ENCODE measurements at regions not wholly inside any gene's neighbourhood (a gene's known extent, or its start where the extent isn't known, plus 50 kb on each side); places are given as distances from the start of the nearest gene placed in this dataset.
A peak's percentile ranks its signal among the peaks of the same experiment; 100 is the strongest.

DNA sequence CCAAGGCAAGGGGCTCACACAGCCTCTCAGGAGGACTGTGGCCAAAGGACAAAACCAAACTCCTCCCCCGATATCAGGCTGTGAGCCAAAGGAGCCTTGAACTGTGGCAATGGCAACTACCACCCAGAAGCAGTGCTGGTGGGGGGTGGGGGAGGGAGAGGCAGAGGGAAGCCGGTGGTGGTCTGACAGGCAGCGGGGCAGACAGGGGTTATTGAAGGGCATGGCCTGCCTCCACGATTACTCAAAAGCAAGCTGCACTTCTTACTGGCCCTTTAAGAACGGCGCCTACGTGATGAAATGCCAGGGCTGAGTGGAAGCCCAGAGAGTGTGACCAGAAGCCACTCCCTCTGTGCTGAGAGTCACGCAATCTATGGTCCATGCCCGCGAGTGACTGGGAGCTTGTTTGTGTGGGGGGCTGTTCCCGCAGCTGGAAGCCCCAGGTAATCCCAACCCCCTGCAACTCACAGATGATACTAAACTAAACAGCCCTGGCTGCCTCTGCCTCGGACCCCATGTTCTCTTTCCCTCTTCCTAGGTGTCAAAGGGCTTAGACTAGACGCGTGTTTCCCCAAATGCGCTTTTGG is 128.2 kb upstream of the CXCR4 start:
- no peaks in the 10 kb centered on the region for H3K36me3 ChIP-seq (replicated peaks in 1 of 2; ENCODE audit: control insufficient read depth in 1 of 2, insufficient read depth in 2 of 2, low read length in 1 of 2)
- no peaks in the 10 kb centered on the region for H3K9me2 ChIP-seq
- H3K27ac ChIP-seq (ENCODE audit: low read depth in 2 of 2, low read length in 1 of 2) = no peak overlapping the region
- H3K4me1 ChIP-seq (ENCODE audit: control insufficient read depth in 1 of 2, insufficient read depth in 2 of 2, low read depth in 1 of 2, low read length in 1 of 2) = peaks cover 0 to 9% of the 10 kb centered on the region in 2 experiments; a peak in 1 of 4 replicates
- no peaks in the 10 kb centered on the region for H3K27me3 ChIP-seq (ENCODE audit: insufficient read depth)
- POLR2A ChIA-PET = no interaction called here
- H3F3A ChIP-seq (replicated peaks; ENCODE audit: insufficient read depth) = no peaks in the 10 kb centered on the region
- no peak overlapping the region for H3K9ac ChIP-seq
- CTCF ChIA-PET = no interaction called here
- H3K9me3 ChIP-seq = no peaks in the 10 kb centered on the region
- H3K4me2 ChIP-seq = no peak overlapping the region
- WGBS (ENCODE audit: low lambda C conversion rate) = 64% methylated on average over 14 of the region's 15 CpGs
- H3K79me2 ChIP-seq (ENCODE audit: insufficient read depth) = no peaks in the 10 kb centered on the region
- H4K20me1 ChIP-seq (ENCODE audit: insufficient read depth) = no peaks in the 10 kb centered on the region
- no peak overlapping the region for H3K4me3 ChIP-seq (ENCODE audit: low read depth in 2 of 2, low read length in 1 of 2)
- no peak overlapping the region for H2AFZ ChIP-seq (ENCODE audit: low read depth)
- peak; percentile 21 for DNase-seq
- TF ChIP-seq GABPA (IDR thresholded peaks at IDR 0.05; ENCODE audit: low read depth) (no peak), MXI1 (IDR thresholded peaks at IDR 0.05; ENCODE audit: low read depth, low read length) (no peak), MEF2A (IDR thresholded peaks at IDR 0.05; ENCODE audit: borderline replicate concordance, low read depth) (no peak), RXRA (IDR thresholded peaks at IDR 0.05; ENCODE audit: borderline replicate concordance, low read depth) (no peak), NRF1 (IDR thresholded peaks at IDR 0.05; ENCODE audit: low read depth, low read length) (no peak), ELF1 (IDR thresholded peaks at IDR 0.05) (no peak), NFIC (IDR thresholded peaks at IDR 0.05; ENCODE audit: borderline replicate concordance) (no peak), POLR2AphosphoS5 (IDR thresholded peaks at IDR 0.05; ENCODE audit: low read depth, low read length) (no peak), TAF1 (IDR thresholded peaks at IDR 0.05; ENCODE audit: borderline replicate concordance, low read depth, low read length) (no peak), YY1 (IDR thresholded peaks at IDR 0.05; ENCODE audit: low read depth) (no peak), TEAD4 (IDR thresholded peaks at IDR 0.05; ENCODE audit: borderline replicate concordance, insufficient read depth) (no peak), GATA2 (CRISPR knock-in tag; IDR thresholded peaks at IDR 0.05) (no peak), EZH2phosphoT487 (IDR thresholded peaks at IDR 0.05; ENCODE audit: borderline replicate concordance, low read depth) (no peak), SIN3A (IDR thresholded peaks at IDR 0.05; ENCODE audit: borderline replicate concordance, low read depth, low read length) (no peak)
- TF ChIP-seq, protein P1, sequence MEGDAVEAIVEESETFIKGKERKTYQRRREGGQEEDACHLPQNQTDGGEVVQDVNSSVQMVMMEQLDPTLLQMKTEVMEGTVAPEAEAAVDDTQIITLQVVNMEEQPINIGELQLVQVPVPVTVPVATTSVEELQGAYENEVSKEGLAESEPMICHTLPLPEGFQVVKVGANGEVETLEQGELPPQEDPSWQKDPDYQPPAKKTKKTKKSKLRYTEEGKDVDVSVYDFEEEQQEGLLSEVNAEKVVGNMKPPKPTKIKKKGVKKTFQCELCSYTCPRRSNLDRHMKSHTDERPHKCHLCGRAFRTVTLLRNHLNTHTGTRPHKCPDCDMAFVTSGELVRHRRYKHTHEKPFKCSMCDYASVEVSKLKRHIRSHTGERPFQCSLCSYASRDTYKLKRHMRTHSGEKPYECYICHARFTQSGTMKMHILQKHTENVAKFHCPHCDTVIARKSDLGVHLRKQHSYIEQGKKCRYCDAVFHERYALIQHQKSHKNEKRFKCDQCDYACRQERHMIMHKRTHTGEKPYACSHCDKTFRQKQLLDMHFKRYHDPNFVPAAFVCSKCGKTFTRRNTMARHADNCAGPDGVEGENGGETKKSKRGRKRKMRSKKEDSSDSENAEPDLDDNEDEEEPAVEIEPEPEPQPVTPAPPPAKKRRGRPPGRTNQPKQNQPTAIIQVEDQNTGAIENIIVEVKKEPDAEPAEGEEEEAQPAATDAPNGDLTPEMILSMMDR (IDR thresholded peaks at IDR 0.05) = no peak
- TF ChIP-seq, protein P2, sequence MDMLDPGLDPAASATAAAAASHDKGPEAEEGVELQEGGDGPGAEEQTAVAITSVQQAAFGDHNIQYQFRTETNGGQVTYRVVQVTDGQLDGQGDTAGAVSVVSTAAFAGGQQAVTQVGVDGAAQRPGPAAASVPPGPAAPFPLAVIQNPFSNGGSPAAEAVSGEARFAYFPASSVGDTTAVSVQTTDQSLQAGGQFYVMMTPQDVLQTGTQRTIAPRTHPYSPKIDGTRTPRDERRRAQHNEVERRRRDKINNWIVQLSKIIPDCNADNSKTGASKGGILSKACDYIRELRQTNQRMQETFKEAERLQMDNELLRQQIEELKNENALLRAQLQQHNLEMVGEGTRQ (IDR thresholded peaks at IDR 0.05; ENCODE audit: borderline replicate concordance, low read depth, low read length) = no peak
- TF ChIP-seq, protein P3, sequence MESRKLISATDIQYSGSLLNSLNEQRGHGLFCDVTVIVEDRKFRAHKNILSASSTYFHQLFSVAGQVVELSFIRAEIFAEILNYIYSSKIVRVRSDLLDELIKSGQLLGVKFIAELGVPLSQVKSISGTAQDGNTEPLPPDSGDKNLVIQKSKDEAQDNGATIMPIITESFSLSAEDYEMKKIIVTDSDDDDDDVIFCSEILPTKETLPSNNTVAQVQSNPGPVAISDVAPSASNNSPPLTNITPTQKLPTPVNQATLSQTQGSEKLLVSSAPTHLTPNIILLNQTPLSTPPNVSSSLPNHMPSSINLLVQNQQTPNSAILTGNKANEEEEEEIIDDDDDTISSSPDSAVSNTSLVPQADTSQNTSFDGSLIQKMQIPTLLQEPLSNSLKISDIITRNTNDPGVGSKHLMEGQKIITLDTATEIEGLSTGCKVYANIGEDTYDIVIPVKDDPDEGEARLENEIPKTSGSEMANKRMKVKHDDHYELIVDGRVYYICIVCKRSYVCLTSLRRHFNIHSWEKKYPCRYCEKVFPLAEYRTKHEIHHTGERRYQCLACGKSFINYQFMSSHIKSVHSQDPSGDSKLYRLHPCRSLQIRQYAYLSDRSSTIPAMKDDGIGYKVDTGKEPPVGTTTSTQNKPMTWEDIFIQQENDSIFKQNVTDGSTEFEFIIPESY (IDR thresholded peaks at IDR 0.05; ENCODE audit: borderline replicate concordance, low read depth) = no peak
- TF ChIP-seq, protein P4, sequence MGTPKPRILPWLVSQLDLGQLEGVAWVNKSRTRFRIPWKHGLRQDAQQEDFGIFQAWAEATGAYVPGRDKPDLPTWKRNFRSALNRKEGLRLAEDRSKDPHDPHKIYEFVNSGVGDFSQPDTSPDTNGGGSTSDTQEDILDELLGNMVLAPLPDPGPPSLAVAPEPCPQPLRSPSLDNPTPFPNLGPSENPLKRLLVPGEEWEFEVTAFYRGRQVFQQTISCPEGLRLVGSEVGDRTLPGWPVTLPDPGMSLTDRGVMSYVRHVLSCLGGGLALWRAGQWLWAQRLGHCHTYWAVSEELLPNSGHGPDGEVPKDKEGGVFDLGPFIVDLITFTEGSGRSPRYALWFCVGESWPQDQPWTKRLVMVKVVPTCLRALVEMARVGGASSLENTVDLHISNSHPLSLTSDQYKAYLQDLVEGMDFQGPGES (IDR thresholded peaks at IDR 0.05; ENCODE audit: low read depth, low read length) = no peak
- TF ChIP-seq, protein P5, sequence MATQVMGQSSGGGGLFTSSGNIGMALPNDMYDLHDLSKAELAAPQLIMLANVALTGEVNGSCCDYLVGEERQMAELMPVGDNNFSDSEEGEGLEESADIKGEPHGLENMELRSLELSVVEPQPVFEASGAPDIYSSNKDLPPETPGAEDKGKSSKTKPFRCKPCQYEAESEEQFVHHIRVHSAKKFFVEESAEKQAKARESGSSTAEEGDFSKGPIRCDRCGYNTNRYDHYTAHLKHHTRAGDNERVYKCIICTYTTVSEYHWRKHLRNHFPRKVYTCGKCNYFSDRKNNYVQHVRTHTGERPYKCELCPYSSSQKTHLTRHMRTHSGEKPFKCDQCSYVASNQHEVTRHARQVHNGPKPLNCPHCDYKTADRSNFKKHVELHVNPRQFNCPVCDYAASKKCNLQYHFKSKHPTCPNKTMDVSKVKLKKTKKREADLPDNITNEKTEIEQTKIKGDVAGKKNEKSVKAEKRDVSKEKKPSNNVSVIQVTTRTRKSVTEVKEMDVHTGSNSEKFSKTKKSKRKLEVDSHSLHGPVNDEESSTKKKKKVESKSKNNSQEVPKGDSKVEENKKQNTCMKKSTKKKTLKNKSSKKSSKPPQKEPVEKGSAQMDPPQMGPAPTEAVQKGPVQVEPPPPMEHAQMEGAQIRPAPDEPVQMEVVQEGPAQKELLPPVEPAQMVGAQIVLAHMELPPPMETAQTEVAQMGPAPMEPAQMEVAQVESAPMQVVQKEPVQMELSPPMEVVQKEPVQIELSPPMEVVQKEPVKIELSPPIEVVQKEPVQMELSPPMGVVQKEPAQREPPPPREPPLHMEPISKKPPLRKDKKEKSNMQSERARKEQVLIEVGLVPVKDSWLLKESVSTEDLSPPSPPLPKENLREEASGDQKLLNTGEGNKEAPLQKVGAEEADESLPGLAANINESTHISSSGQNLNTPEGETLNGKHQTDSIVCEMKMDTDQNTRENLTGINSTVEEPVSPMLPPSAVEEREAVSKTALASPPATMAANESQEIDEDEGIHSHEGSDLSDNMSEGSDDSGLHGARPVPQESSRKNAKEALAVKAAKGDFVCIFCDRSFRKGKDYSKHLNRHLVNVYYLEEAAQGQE (IDR thresholded peaks at IDR 0.05; ENCODE audit: low read depth, low read length) = no peak
